GM12873 (cell line): ENCODE measurements at regions not wholly inside any gene's neighbourhood (a gene's known extent, or its start where the extent isn't known, plus 50 kb on each side); places are given as distances from the start of the nearest gene placed in this dataset.

Experiments
- CTCF ChIP-seq: IDR thresholded peaks from 2 replicates; pipeline ENCODE4 v1.5.1; 2012; ENCODE audit warnings: low read depth, mild to moderate bottlenecking, moderate library complexity, low read length, control low read depth; ENCODE audit not compliant: insufficient read depth; ENCODE audit errors: missing control alignments

GRCh38 chr9:96069629-96070220 lies 194.2 kb downstream of the ERCC6L2 start:
- TF ChIP-seq CTCF, result no peak

- no peak for TF ChIP-seq CTCF
These were observed 193.0 kb downstream of the ERCC6L2 start for GRCh38 chr9:96068511-96068910.

GRCh38 chr9:96067600-96067999 lies 192.1 kb downstream of the ERCC6L2 start:
- TF ChIP-seq CTCF, result no peak

- no peak for TF ChIP-seq CTCF
These were observed 191.5 kb downstream of the ERCC6L2 start for GRCh38 chr9:96067004-96067403.

- TF ChIP-seq CTCF, result no peak
These were observed 190.2 kb downstream of the ERCC6L2 start for GRCh38 chr9:96065482-96066251.

GRCh38 chr9:96064826-96065481 lies 189.5 kb downstream of the ERCC6L2 start:
- no peak for TF ChIP-seq CTCF

- no peak for TF ChIP-seq CTCF
These were observed 187.4 kb downstream of the ERCC6L2 start for GRCh38 chr9:96062854-96063253.
